Naive B cell (primary cell): ENCODE measurements at regions not wholly inside any gene's neighbourhood (a gene's known extent, or its start where the extent isn't known, plus 50 kb on each side); places are given as distances from the start of the nearest gene placed in this dataset.

Experiments used
- ATAC-seq, 2 donors: fragments of 150-1000 bp; cut with Tn5 transposase; 2 replicates each; pipeline ENCODE4 v1.10.0; 2021; ENCODE audit warnings: low read depth in 2 of 2, mild to moderate bottlenecking in 2 of 2, moderate library complexity in 2 of 2
- DNase-seq: peaks from one replicate; pipeline ENCODE4 v3.0.0; 2022
- H3K27ac Mint-ChIP-seq, 6 donors: one replicate each; pipeline ENCODE4 v1.8.0; 2020 to 2022; ENCODE audit warnings: mild to moderate bottlenecking in 6 of 6, mixed read lengths in 6 of 6, moderate library complexity in 5 of 6, inconsistent platforms in 2 of 6
- H3K27me3 Mint-ChIP-seq, 3 donors: one replicate each; pipeline ENCODE4 v1.8.0; 2021 to 2022; ENCODE audit warnings: mixed read lengths in 3 of 3, mild to moderate bottlenecking in 1 of 3
- H3K36me3 Mint-ChIP-seq, 2 donors: one replicate each; pipeline ENCODE4 v1.8.0; 2020 to 2022; ENCODE audit warnings: mixed read lengths in 2 of 2, inconsistent platforms in 1 of 2, mild to moderate bottlenecking in 1 of 2
- H3K4me1 Mint-ChIP-seq, 3 donors: one replicate each; pipeline ENCODE4 v1.8.0; 2020 to 2022; ENCODE audit warnings: mixed read lengths in 3 of 3, inconsistent platforms in 1 of 3, mild to moderate bottlenecking in 1 of 3, moderate library complexity in 1 of 3
- H3K4me3 Mint-ChIP-seq, 8 donors: one replicate each; pipeline ENCODE4 v1.8.0; 2020 to 2022; ENCODE audit warnings: mild to moderate bottlenecking in 8 of 8, mixed read lengths in 8 of 8, moderate library complexity in 8 of 8, inconsistent platforms in 2 of 8
- H3K9me3 Mint-ChIP-seq, 7 donors: one replicate each; pipeline ENCODE4 v1.8.0; 2020 to 2022; ENCODE audit warnings: mixed read lengths in 7 of 7, mild to moderate bottlenecking in 5 of 7, inconsistent platforms in 2 of 7, moderate library complexity in 1 of 7

DNA sequence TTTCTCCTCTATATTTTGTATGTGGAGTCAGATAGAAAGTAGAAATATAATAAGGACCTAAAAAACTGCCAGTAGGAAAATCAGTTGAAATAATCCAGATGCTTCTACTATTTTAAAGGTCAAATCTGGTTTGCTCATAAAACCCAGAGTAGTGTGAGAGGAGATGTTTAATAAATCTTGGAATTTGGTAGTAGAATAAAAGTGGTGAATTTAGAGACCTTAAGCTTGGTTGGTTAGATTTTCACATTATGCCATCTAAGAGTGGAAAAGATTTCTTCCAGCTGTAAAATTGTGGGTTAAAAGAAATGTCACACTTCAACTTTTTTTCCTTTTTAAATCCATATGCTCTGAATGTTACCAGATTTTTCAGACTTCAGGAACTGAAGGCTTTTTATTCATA is 266.4 kb upstream of the GOLIM4 start:
- H3K4me3 Mint-ChIP-seq: no peak overlapping the region
- ATAC-seq (no peak), DNase-seq (no peak)
- no peaks in the 10 kb centered on the region for H3K27me3 Mint-ChIP-seq
- H3K36me3 Mint-ChIP-seq: no peaks in the 10 kb centered on the region
- no peak overlapping the region for H3K27ac Mint-ChIP-seq
- no peaks in the 10 kb centered on the region for H3K4me1 Mint-ChIP-seq
- H3K9me3 Mint-ChIP-seq: no peaks in the 10 kb centered on the region

DNA sequence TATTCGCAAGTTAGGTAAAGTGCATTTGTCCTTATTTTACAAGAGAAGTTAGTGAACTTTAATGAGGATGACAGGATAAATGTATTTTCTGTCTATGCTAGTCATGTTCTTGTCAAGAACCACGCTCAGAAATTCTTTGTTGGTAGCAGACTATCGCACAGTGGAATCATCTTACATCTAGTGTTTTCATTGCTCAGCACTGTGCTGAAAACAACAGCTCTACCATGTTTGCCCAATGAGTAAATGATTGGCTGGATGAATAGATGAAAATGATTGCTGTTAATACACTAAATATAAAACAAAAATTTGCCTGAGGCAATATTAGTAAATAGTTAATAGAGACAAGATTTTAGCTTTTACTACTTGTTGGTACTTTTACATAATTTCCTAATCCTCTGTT is 265.3 kb upstream of the GOLIM4 start:
- Mint-ChIP-seq H3K9me3 (no peaks in the 10 kb centered on the region), H3K4me3 (no peak overlapping the region), H3K27ac (no peak overlapping the region), H3K4me1 (no peaks in the 10 kb centered on the region), H3K27me3 (no peaks in the 10 kb centered on the region), H3K36me3 (no peaks in the 10 kb centered on the region)
- ATAC-seq: no peak
- DNase-seq: no peak

DNA sequence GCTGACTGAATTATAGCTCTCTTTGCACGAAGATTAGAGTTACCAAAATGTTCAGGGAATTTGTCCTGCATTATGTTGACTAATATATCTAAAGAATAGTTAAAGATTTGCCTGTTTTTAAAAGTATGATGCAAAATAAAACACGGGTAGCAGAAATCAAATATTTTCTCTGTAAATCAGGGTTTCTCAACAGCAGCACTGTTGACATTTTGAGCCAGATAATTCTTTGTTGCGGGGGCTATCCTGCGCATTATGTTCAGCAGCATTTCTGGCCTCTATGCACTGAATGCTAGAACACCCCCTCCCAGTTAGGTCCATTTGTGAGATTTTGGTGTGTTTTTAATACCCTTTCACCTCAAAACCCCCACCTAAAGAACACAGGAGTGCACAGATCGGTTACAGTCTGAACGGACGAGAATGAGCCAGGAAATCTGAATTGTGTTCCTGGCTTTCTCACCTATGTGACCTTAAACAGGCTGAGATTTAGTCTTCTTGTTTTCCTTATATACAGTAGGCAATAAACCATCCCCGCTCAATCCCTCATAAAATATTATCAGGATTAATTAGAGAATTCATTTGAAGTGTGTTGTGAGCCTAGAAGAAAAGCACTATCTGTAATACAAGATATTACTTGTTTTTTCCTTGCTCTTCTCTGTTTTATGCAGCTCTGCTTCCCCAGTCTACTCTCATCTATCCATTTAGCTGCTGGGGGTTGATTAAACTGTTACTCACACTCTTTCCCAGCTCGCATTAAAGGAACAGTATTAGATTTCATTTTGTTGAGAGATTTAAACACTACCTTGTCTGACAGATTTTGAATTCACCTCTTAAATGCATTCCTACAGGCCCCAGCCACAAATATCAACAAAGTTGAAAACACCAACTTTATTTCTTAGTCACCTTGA is 247.5 kb upstream of the GOLIM4 start:
- no peaks in the 10 kb centered on the region for H3K4me1 Mint-ChIP-seq
- H3K27ac Mint-ChIP-seq: no peak overlapping the region
- no peak overlapping the region for H3K4me3 Mint-ChIP-seq
- no peak for DNase-seq
- no peaks in the 10 kb centered on the region for H3K36me3 Mint-ChIP-seq
- no peaks in the 10 kb centered on the region for H3K27me3 Mint-ChIP-seq
- H3K9me3 Mint-ChIP-seq: peaks cover 0 to 2% (median 0%) of the 10 kb centered on the region in 7 donors
- ATAC-seq: no peak

DNA sequence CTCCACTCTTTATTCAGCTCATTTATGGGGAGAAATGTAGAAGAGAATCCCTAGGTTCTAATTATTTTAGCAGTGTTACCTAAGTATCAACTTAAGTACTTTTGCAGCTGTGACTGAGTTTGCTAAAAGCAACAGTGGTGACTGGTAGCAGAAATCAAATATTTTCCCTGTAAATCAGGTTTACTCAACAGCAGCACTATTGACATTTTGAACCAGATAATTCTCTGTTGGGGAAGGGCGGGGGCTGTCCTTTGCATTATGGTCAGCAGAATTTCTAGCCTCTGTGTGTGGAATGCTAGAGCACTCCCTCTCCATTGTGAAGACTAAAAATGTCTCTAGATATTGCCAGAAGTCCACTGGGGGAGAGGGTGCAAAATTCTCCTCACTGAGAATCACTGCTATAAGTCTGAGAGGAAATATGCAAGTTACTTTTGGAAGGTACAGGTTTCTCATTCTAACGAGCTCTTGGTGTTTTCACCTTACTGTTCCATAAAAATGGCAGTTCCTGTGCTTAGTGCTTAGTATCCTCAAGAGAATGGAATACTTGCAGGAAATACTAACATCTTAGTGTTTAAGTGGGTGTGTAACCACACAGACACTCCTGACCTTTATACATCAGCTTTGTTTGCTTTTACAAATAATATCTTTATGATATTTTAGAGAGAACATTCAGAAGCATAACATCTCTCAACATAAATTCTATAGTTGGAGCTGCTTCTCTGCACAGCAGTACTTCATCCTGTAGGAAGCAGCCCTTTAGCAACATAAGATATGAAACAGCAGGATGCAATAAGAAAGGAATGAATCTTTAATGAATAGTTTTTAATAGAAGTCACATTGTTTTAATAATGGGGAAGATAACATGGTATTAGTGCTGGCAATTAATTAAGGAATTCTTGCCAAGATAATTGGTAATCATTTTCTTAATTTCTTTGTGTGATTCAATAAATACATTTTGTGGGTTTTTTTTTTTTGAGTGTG is 246.5 kb upstream of the GOLIM4 start:
- Mint-ChIP-seq H3K4me1 (no peaks in the 10 kb centered on the region), H3K27me3 (no peaks in the 10 kb centered on the region), H3K27ac (no peak overlapping the region), H3K4me3 (no peak overlapping the region), H3K36me3 (no peaks in the 10 kb centered on the region), H3K9me3 (peaks cover 0 to 2% (median 0%) of the 10 kb centered on the region in 7 donors)
- ATAC-seq (no peak), DNase-seq (no peak)

DNA sequence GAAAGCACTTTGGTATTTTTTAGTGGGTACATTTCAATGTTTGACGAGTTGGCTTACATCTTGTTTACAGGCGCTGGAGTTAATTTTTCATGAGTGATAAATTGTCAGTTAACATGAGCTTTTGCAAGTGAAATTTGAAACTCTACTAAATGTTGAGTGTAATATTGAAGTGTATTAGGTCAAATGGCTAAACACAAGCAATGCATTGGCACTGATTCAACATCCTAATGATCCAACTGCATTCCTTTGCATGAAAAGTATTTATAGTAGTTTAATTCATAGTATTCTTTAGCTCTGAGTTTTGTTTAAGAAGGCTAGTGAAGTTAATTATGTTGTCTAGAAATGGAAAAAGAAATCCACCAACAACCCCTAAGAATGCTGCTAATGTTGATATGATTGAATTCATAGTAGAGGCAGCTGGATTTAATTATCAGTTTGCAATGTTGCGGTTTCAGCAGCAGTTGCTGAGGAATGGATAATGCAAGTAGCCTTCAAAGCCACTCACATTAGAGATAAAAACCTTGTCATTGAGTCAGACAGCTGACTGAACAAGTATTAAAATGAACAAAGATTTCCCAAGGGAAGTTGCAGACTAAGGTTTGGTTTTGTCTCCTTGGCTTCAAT is 245.6 kb upstream of the GOLIM4 start:
- no peaks in the 10 kb centered on the region for H3K4me1 Mint-ChIP-seq
- no peaks in the 10 kb centered on the region for H3K27me3 Mint-ChIP-seq

DNA sequence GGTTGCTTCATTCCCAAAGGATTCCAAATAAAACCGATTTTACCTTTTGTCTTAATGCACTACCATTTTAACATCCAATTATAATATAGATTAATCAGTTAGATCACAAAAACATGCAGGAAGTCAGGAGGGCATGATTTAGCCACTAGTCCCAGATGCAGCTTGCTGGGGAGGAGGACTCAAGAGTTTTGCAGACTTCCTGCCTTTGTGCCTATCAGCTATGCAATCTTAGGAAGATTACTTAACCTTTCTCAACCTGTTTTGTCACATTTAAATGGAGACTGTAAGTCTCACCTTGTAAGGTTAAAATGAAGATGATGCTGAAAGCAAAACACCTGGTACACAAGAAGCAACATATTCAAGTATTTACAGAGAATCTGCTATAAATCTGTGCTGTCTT is 242.4 kb upstream of the GOLIM4 start:
- ATAC-seq: no peak

More for the DNA sequence above, 245.6 kb upstream of the GOLIM4 start:
- Mint-ChIP-seq H3K4me3 (no peak overlapping the region), H3K27ac (no peak overlapping the region), H3K36me3 (no peaks in the 10 kb centered on the region), H3K9me3 (peaks cover 0 to 2% (median 0%) of the 10 kb centered on the region in 7 donors)
- DNase-seq (no peak), ATAC-seq (no peak)

DNA sequence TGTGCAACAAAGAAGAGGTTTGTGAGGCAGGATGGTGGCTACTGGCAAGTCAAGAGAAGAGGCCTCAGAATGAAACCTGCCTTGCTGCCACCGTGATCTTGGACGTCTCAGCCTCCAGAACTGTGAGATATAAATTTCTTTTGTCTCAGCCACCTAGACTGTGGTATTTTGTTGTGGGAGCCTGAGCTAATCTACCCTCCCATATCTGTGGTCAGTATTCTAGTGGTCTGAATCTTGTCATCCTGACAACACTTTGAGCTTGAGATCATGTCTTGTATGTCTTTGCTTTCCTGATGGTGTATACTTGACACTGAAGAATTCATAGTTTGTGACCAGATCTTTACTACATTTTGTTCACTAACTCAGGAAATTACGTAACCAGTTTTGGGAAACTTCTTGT is 240.6 kb upstream of the GOLIM4 start:
- Mint-ChIP-seq H3K9me3 (no peaks in the 10 kb centered on the region), H3K27ac (no peak overlapping the region), H3K27me3 (no peaks in the 10 kb centered on the region), H3K36me3 (no peaks in the 10 kb centered on the region), H3K4me1 (no peaks in the 10 kb centered on the region), H3K4me3 (no peak overlapping the region)
- DNase-seq (no peak), ATAC-seq (no peak)

More for the DNA sequence above, 242.4 kb upstream of the GOLIM4 start:
- Mint-ChIP-seq H3K27me3 (no peaks in the 10 kb centered on the region), H3K9me3 (no peaks in the 10 kb centered on the region), H3K27ac (no peak overlapping the region), H3K4me1 (no peaks in the 10 kb centered on the region), H3K4me3 (no peak overlapping the region), H3K36me3 (no peaks in the 10 kb centered on the region)
- DNase-seq: no peak

DNA sequence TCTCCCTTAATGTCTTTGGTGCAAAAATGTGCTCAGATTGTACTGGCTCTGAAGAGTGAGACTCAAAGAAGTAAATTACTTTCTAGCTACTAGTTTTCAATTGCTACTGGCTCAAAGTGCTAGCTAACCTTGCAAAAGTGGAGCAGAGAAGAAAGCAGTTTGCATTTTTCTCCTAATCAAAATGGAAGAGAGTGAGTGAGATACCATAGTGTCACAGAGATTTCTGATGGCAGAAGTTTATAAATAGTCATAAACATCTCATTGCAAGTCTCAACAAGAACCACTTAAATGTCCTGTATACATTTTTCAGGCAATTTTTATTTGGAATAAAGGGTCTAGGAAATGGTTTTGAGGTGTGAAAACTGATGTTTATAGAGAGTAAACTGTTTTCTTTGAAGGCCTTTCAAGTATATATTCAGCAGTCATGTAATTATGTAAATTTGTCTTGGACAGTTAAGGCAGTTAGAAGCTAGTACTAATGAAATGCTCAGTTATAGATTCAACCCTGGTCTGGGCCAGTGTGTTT is 237.7 kb upstream of the GOLIM4 start:
- H3K4me3 Mint-ChIP-seq: no peak overlapping the region
- H3K9me3 Mint-ChIP-seq: peaks cover 0 to 2% (median 0%) of the 10 kb centered on the region in 7 donors
- no peak for DNase-seq
- no peak overlapping the region for H3K27ac Mint-ChIP-seq
- no peak for ATAC-seq
- no peaks in the 10 kb centered on the region for H3K27me3 Mint-ChIP-seq
- H3K4me1 Mint-ChIP-seq: no peaks in the 10 kb centered on the region
- no peaks in the 10 kb centered on the region for H3K36me3 Mint-ChIP-seq

DNA sequence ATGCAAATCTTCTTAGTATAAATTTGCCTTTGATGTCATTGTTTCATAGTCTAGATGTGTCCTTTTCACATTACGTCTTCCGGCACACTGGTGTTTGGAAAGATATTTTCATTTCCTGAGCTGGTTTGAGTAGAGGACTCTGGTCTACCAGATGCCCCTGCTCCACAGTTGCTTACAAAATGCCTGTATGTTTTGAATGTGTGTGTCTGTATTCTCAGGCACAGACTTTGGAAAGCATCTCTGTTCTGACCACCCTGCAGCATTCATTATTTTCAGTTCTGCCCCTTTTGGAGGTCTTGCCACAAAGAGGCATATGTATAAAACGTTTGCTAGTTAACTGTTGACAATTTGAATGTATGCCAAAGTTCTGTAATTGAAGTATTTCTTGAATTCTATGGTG is 236.0 kb upstream of the GOLIM4 start:
- no peak for DNase-seq
- Mint-ChIP-seq H3K27me3 (no peaks in the 10 kb centered on the region), H3K9me3 (peaks cover 0 to 2% (median 0%) of the 10 kb centered on the region in 7 donors), H3K4me3 (no peak overlapping the region), H3K4me1 (no peaks in the 10 kb centered on the region), H3K36me3 (no peaks in the 10 kb centered on the region), H3K27ac (no peak overlapping the region)
- ATAC-seq: no peak

DNA sequence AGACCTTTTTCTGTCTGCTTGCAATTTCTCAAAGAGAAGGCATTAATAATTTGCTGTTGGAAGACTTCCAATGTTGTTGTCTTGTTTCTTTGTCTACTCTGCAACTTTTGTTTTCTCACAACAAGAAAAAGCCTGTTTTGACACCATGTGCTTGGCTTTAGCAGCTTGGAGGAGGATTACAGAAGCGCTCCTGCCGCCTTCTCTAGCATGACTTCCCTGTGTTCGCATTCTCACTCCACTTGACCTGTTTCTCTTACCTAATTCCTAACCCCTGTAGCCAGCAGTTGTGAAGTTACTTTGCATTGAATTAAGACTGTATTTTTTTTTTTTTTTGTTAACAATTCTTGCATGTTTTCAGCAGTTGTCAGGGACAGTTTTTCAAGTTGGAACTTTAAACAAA is 235.3 kb upstream of the GOLIM4 start:
- no peaks in the 10 kb centered on the region for H3K27me3 Mint-ChIP-seq
- no peaks in the 10 kb centered on the region for H3K36me3 Mint-ChIP-seq
- no peak overlapping the region for H3K4me3 Mint-ChIP-seq
- DNase-seq (no peak), ATAC-seq (no peak)
- H3K9me3 Mint-ChIP-seq: peaks cover 0 to 2% (median 0%) of the 10 kb centered on the region in 7 donors
- no peak overlapping the region for H3K27ac Mint-ChIP-seq
- no peaks in the 10 kb centered on the region for H3K4me1 Mint-ChIP-seq

DNA sequence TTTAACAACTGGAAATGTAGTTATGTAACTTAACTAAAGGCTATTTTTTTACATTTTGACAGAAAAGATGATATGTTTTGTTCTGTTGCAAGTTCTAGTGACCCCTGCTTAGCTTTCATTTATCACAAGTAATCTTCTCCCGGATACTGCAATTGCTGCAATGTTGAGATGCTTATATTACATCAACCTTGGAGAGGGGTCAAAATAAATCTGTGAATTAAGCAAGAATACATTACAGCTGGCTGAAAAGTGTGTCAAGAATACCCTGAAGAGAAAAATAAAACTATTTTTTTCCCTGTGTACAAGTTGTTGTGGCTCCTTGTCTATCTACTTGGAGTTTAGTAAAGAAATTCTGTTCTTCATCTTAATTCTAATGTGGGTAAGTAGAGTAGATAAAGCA is 232.1 kb upstream of the GOLIM4 start:
- DNase-seq (no peak), ATAC-seq (no peak)
- H3K27me3 Mint-ChIP-seq: no peaks in the 10 kb centered on the region
- H3K4me3 Mint-ChIP-seq: no peak overlapping the region
- no peaks in the 10 kb centered on the region for H3K36me3 Mint-ChIP-seq
- no peak overlapping the region for H3K27ac Mint-ChIP-seq
- H3K9me3 Mint-ChIP-seq: peaks cover 0 to 2% (median 0%) of the 10 kb centered on the region in 7 donors
- H3K4me1 Mint-ChIP-seq: no peaks in the 10 kb centered on the region

DNA sequence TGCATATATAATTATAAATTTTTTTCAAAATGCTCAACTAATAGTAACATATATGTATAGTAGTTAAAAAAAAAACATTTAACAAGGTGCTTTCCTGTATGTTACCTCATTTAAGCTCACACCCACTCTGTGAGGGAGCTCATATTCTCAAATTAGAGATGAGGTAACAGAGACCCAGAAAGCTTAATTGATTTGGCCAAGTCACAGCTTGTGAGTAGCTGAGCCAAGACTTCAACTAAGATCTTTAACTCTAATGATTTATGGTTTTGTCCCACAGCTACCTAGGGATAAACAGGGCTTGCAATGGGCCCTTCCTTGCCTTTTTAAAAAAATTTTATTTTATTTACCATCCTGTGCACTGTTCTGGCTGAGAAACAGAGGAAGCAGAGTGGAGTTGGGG is 230.0 kb upstream of the GOLIM4 start:
- no peaks in the 10 kb centered on the region for H3K36me3 Mint-ChIP-seq
- no peak overlapping the region for H3K27ac Mint-ChIP-seq
- no peak for DNase-seq
- H3K4me3 Mint-ChIP-seq: no peak overlapping the region
- H3K4me1 Mint-ChIP-seq: no peaks in the 10 kb centered on the region
- ATAC-seq: no peak
- no peaks in the 10 kb centered on the region for H3K27me3 Mint-ChIP-seq
- H3K9me3 Mint-ChIP-seq: no peaks in the 10 kb centered on the region

DNA sequence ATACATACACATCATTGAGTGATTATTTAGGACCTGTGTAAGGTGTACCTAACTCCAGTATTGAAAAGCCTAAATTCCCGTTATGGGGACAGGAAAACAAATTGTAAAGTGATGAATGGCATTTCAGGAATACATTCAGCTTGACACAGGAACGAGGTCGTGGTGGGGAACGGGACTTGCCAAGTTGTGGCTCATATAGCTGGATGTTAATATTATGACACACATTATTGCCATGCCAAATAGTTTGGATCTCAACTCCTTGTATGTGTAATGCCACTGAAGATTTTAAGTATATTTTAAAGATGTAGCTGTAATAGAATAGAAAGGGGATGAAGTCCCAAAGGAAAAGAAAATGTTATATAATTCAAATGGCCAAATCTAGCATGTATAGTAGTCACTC is 227.2 kb upstream of the GOLIM4 start:
- DNase-seq: no peak
- no peaks in the 10 kb centered on the region for H3K36me3 Mint-ChIP-seq
- no peak for ATAC-seq
- H3K9me3 Mint-ChIP-seq: no peaks in the 10 kb centered on the region
- no peak overlapping the region for H3K4me3 Mint-ChIP-seq
- H3K4me1 Mint-ChIP-seq: no peaks in the 10 kb centered on the region
- no peak overlapping the region for H3K27ac Mint-ChIP-seq
- no peaks in the 10 kb centered on the region for H3K27me3 Mint-ChIP-seq
